ENCODE measurements at regions not wholly inside any gene's neighbourhood (a gene's known extent, or its start where the extent isn't known, plus 50 kb on each side); places are given as distances from the start of the nearest gene placed in this dataset.
"Not testable (repeated sequence)": the region's sequence is repeated elsewhere in the genome, so short reads cannot be mapped to it uniquely, and the experiment has no call there.

GRCh38 chr14:58961045-58961731 is 227.3 kb upstream of the DAAM1 start:
- no peak for DNase-seq (ENCODE audit: low spot score)
- intact Hi-C loops (cut with DNase I), result no loop called here

- intact Hi-C loops (cut with DNase I), result no loop called here
- no peak for DNase-seq (ENCODE audit: low spot score)
Measured at GRCh38 chr14:58963873-58964597, 224.4 kb upstream of the DAAM1 start.

- intact Hi-C loops (cut with DNase I), result no loop called here
- no peak for DNase-seq (ENCODE audit: low spot score)
Measured at GRCh38 chr14:58964598-58964928, 223.9 kb upstream of the DAAM1 start.

GRCh38 chr14:58965601-58966000 is 222.9 kb upstream of the DAAM1 start:
- no peak for DNase-seq (ENCODE audit: low spot score)
- intact Hi-C loops (cut with DNase I), result no loop called here

GRCh38 chr14:58966997-58967396 is 221.5 kb upstream of the DAAM1 start:
- intact Hi-C loops (cut with DNase I), result no loop called here
- DNase-seq (ENCODE audit: low spot score), result no peak

GRCh38 chr14:58969951-58970751 is 218.3 kb upstream of the DAAM1 start:
- DNase-seq (ENCODE audit: low spot score), result no peak
- intact Hi-C loops (cut with DNase I), result loop anchor here (10.0 kb wide), 1 partner anchor 205 kb away; no protein-coding TSS in a partner anchor

- intact Hi-C loops (cut with DNase I), result loop anchor here (10.0 kb wide), 1 partner anchor 208 kb away; no protein-coding TSS in a partner anchor
- DNase-seq (ENCODE audit: low spot score), result no peak
Measured at GRCh38 chr14:58972233-58973017, 216.0 kb upstream of the DAAM1 start.

GRCh38 chr14:58977366-58977765 is 211.1 kb upstream of the DAAM1 start:
- DNase-seq (ENCODE audit: low spot score), result no peak
- intact Hi-C loops (cut with DNase I), result loop anchor here (10.0 kb wide), 1 partner anchor 213 kb away; no protein-coding TSS in a partner anchor

- no peak for DNase-seq (ENCODE audit: low spot score)
- intact Hi-C loops (cut with DNase I), result loop anchor here (10.0 kb wide), 1 partner anchor 214 kb away; no protein-coding TSS in a partner anchor
Measured at GRCh38 chr14:58978343-58978742, 210.1 kb upstream of the DAAM1 start.

- DNase-seq (ENCODE audit: low spot score), result no peak
- intact Hi-C loops (cut with DNase I), result loop anchor here (10.0 kb wide), 1 partner anchor 215 kb away; no protein-coding TSS in a partner anchor
Measured at GRCh38 chr14:58979325-58979724, 209.1 kb upstream of the DAAM1 start.

- DNase-seq (ENCODE audit: low spot score), result no peak
- intact Hi-C loops (cut with DNase I), result no loop called here
Measured at GRCh38 chr14:58981840-58982239, 206.6 kb upstream of the DAAM1 start.

- intact Hi-C loops (cut with DNase I), result no loop called here
- DNase-seq (ENCODE audit: low spot score), result no peak
Measured at GRCh38 chr14:58985786-58986185, 202.7 kb upstream of the DAAM1 start.

- intact Hi-C loops (cut with DNase I), result no loop called here
- no peak for DNase-seq (ENCODE audit: low spot score)
Measured at GRCh38 chr14:58987591-58987990, 200.9 kb upstream of the DAAM1 start.

- intact Hi-C loops (cut with DNase I), result no loop called here
- no peak for DNase-seq (ENCODE audit: low spot score)
Measured at GRCh38 chr14:58992935-58993334, 195.5 kb upstream of the DAAM1 start.

- intact Hi-C loops (cut with DNase I), result no loop called here
- no peak for DNase-seq (ENCODE audit: low spot score)
Measured at GRCh38 chr14:58994130-58994529, 194.3 kb upstream of the DAAM1 start.

- DNase-seq (ENCODE audit: low spot score), result no peak
- intact Hi-C loops (cut with DNase I), result no loop called here
Measured at GRCh38 chr14:59004012-59004411, 184.5 kb upstream of the DAAM1 start.

- not testable (repeated sequence) for DNase-seq (ENCODE audit: low spot score)
Measured at GRCh38 chr14:59006179-59006578, 182.3 kb upstream of the DAAM1 start.

GRCh38 chr14:59009967-59010366 is 178.5 kb upstream of the DAAM1 start:
- intact Hi-C loops (cut with DNase I), result no loop called here
- no peak for DNase-seq (ENCODE audit: low spot score)

More at GRCh38 chr14:59006179-59006578, 182.3 kb upstream of the DAAM1 start:
- intact Hi-C loops (cut with DNase I), result not testable (repeated sequence)

GRCh38 chr14:59013672-59014298 is 174.7 kb upstream of the DAAM1 start:
- intact Hi-C loops (cut with DNase I), result no loop called here
- DNase-seq (ENCODE audit: low spot score), result no peak

Measured in cardiac septum (tissue), 1 donor.